ENCODE measurements at regions not wholly inside any gene's neighbourhood (a gene's known extent, or its start where the extent isn't known, plus 50 kb on each side); places are given as distances from the start of the nearest gene placed in this dataset.

DNA sequence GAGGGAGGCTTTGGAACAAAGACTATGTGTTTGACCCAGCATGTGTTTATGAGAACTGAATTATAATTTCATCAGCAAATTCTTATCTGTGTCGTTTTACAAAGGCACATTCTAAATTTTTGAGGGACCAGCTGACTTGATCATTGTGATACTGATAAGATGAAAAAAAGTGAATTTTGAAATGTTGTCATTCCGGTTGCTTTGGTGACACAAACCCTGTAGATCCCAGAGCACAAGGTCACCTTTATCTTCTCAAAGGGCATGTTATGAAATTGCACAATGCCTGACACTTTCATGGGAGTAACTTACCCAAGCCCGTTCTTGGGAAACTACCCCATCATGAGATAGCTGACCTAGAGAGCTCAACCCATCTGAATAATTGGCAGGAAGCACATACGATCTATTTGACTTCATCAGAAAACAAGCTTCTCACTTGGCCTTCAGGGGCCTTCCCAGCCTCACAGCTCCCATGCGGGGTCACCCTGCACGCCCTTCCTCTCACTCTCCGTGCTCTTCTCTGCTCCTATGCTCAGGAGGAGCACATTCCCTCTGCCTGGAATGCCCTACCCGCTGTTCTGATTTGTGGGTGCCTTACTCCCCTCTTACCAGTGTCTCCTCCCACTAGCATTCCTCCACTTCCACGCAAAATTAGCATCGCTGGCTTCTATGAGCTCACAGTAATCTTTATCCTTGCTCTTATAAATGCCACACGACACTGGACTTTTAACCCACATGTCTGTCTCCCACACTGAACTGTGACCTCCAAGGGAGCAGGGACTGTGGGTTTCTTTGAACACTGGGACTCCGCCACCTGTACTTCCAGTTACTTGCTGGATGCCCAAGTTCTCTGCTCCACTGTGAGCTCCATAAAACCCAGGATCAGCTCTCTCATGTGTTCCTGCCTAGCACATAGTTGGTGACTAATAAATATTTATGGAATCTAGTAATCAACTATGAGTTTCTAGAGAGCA is 555.8 kb upstream of the ID2 start:
- TF ChIP-seq ATF3 (IDR thresholded peaks at IDR 0.05) (no peak), CTCF (IDR thresholded peaks at IDR 0.05 in 2 of 3, conservative IDR thresholded peaks at IDR 0.05 in 1 of 3; ENCODE audit: borderline replicate concordance in 1 of 3, insufficient read depth in 1 of 3, low read depth in 2 of 3, low read length in 2 of 3) (no peak), EZH2phosphoT487 (IDR thresholded peaks at IDR 0.05; ENCODE audit: borderline replicate concordance) (no peak), JUND (IDR thresholded peaks at IDR 0.05) (no peak), SIN3A (IDR thresholded peaks at IDR 0.05; ENCODE audit: low read depth) (no peak), RAD21 (IDR thresholded peaks at IDR 0.05; ENCODE audit: low read depth) (no peak), CEBPB (IDR thresholded peaks at IDR 0.05; ENCODE audit: low read depth) (no peak), POLR2AphosphoS5 (IDR thresholded peaks at IDR 0.05; ENCODE audit: low read depth, low read length) (no peak), FOSL1 (IDR thresholded peaks at IDR 0.05; ENCODE audit: low read depth) (no peak), EZH2 (IDR thresholded peaks at IDR 0.05) (no peak), POLR2A (IDR thresholded peaks at IDR 0.05; ENCODE audit: borderline replicate concordance, extremely low read depth, insufficient read depth, insufficient read length) (no peak), YY1 (IDR thresholded peaks at IDR 0.05; ENCODE audit: extremely low read depth, insufficient replicate concordance, low read depth, low read length) (no peak)
- TF ChIP-seq, protein P1, sequence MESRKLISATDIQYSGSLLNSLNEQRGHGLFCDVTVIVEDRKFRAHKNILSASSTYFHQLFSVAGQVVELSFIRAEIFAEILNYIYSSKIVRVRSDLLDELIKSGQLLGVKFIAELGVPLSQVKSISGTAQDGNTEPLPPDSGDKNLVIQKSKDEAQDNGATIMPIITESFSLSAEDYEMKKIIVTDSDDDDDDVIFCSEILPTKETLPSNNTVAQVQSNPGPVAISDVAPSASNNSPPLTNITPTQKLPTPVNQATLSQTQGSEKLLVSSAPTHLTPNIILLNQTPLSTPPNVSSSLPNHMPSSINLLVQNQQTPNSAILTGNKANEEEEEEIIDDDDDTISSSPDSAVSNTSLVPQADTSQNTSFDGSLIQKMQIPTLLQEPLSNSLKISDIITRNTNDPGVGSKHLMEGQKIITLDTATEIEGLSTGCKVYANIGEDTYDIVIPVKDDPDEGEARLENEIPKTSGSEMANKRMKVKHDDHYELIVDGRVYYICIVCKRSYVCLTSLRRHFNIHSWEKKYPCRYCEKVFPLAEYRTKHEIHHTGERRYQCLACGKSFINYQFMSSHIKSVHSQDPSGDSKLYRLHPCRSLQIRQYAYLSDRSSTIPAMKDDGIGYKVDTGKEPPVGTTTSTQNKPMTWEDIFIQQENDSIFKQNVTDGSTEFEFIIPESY (IDR thresholded peaks at IDR 0.05; ENCODE audit: extremely low read depth, insufficient replicate concordance, low read length), result no peak
